Parathyroid adenoma (tissue), 2 donors: ENCODE measurements at regions not wholly inside any gene's neighbourhood (a gene's known extent, or its start where the extent isn't known, plus 50 kb on each side); places are given as distances from the start of the nearest gene placed in this dataset.

Experiments
- H2AFZ ChIP-seq: fragments of 300-600 bp; sonication (generic); one replicate; pipeline ENCODE4 v1.7.0; 2017; ENCODE audit warnings: antibody characterized with exemption, mild to moderate bottlenecking
- H3K27ac ChIP-seq: fragments of 300-600 bp; sonication (generic); one replicate; pipeline ENCODE4 v1.7.0; 2017
- H3K27me3 ChIP-seq: fragments of 300-600 bp; sonication (generic); one replicate; pipeline ENCODE4 v1.7.0; 2017; ENCODE audit warnings: low read length; ENCODE audit not compliant: control insufficient read depth, insufficient read depth
- H3K36me3 ChIP-seq: fragments of 300-600 bp; sonication (generic); one replicate; pipeline ENCODE4 v1.7.0; 2017; ENCODE audit warnings: low read length; ENCODE audit not compliant: control insufficient read depth, insufficient read depth
- H3K4me1 ChIP-seq: fragments of 300-600 bp; sonication (generic); one replicate; pipeline ENCODE4 v1.7.0; 2017; ENCODE audit warnings: control low read depth
- H3K4me2 ChIP-seq: fragments of 300-600 bp; sonication (generic); one replicate; pipeline ENCODE4 v1.7.0; 2017; ENCODE audit warnings: low read length
- H3K4me3 ChIP-seq: fragments of 300-600 bp; sonication (generic); one replicate; pipeline ENCODE4 v1.7.0; 2017; ENCODE audit warnings: low read depth, low read length
- H3K79me2 ChIP-seq: fragments of 300-600 bp; sonication (generic); one replicate; pipeline ENCODE4 v1.7.0; 2017; ENCODE audit warnings: control low read depth
- H3K9ac ChIP-seq: fragments of 300-600 bp; sonication (generic); one replicate; pipeline ENCODE4 v1.7.0; 2017; ENCODE audit warnings: mild to moderate bottlenecking
- H3K9me3 ChIP-seq: fragments of 300-600 bp; sonication (generic); one replicate; pipeline ENCODE4 v1.7.0; 2017; ENCODE audit warnings: low read length; ENCODE audit not compliant: control insufficient read depth
- CTCF ChIP-seq: fragments of 300-600 bp; sonication (generic); IDR thresholded peaks from one replicate; pipeline ENCODE4 v1.7.0; 2017; ENCODE audit warnings: antibody characterized with exemption, mild to moderate bottlenecking
- donor health status: primary hyperparathyroidism.

DNA sequence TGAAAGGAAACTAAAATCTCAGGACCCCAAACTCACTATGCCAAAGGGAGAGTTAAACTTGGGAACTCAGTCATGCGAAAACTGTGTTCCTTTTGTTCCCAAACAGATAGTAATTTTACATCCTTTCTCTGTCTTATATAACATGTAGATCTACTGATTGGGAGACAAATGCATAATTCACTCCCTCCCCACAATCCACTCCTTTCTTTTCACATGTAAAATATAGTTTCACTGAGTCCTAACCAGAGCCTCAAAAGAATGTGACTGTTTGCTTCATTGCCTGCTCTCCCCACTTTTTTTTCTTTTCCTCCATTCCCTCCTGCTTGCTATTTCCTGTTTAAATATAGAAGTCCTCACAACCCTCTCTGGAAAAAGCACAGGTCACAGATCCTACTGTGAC lies 699.3 kb upstream of the ADGRL3 start:
- Histone ChIP-seq H3K4me2 (no peak overlapping the region), H3K4me3 (no peak overlapping the region), H3K4me1 (no peaks in the 10 kb centered on the region), H3K9ac (no peak overlapping the region), H3K27me3 (no peaks in the 10 kb centered on the region), H3K79me2 (no peaks in the 10 kb centered on the region), H3K36me3 (no peaks in the 10 kb centered on the region), H2AFZ (no peak overlapping the region), H3K27ac (no peak overlapping the region), H3K9me3 (no peaks in the 10 kb centered on the region)
- no peak for TF ChIP-seq CTCF

- Histone ChIP-seq H3K79me2 (no peaks in the 10 kb centered on the region), H2AFZ (no peak overlapping the region), H3K9me3 (no peaks in the 10 kb centered on the region), H3K36me3 (no peaks in the 10 kb centered on the region), H3K4me1 (no peaks in the 10 kb centered on the region), H3K27me3 (no peaks in the 10 kb centered on the region), H3K4me2 (no peak overlapping the region), H3K27ac (no peak overlapping the region), H3K9ac (no peak overlapping the region), H3K4me3 (no peak overlapping the region)
- TF ChIP-seq CTCF = no peak
Observed at GRCh38 chr4:60502733-60503132, 697.4 kb upstream of the ADGRL3 start.

DNA sequence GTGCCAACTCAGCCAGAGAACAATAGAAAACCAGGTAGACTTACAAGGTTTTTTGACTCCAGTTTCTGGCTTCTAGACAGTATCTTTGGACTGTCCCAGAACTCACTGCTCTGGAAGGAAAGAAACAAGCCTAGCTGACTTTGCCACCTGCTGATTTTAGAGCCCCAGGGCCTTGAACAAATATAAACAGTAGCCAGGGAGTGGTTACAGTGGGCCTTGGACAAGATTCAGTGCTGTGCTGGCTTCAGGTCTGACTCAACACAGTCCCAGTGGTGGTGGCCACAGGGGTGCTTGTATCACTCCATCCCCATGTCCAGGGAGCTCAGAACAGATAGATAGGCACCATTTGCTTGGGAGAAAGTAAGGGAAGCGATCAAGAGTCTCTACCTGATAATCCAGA lies 694.1 kb upstream of the ADGRL3 start:
- Histone ChIP-seq H3K79me2 (no peaks in the 10 kb centered on the region), H3K9ac (no peak overlapping the region), H3K4me1 (no peaks in the 10 kb centered on the region), H3K4me3 (no peak overlapping the region), H3K27me3 (no peaks in the 10 kb centered on the region), H3K4me2 (no peak overlapping the region), H3K27ac (no peak overlapping the region), H2AFZ (no peak overlapping the region), H3K36me3 (no peaks in the 10 kb centered on the region), H3K9me3 (no peaks in the 10 kb centered on the region)
- no peak for TF ChIP-seq CTCF

DNA sequence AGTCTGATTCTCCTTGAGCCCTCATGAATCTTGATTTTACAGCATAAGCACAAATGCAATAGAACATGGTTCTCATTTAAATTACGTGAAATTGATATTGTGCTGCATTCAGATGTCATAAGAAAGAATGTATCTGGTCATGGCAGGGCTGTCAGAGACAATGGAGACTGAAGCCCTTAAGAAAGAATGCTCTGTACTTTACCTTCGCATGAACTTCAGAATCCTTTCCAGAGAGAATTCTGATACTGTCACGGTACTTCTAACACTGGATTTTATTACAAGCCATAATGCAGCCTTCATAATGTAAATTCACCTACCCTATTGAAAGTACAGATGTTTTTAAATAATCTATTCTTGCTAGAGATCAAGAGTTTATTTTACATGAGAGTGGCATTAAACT lies 677.9 kb upstream of the ADGRL3 start:
- no peaks in the 10 kb centered on the region for H3K27me3 ChIP-seq
- H3K27ac ChIP-seq = no peak overlapping the region
- no peaks in the 10 kb centered on the region for H3K79me2 ChIP-seq
- no peaks in the 10 kb centered on the region for H3K36me3 ChIP-seq
- no peak overlapping the region for H3K9ac ChIP-seq
- no peaks in the 10 kb centered on the region for H3K9me3 ChIP-seq
- H3K4me1 ChIP-seq = no peaks in the 10 kb centered on the region
- no peak overlapping the region for H3K4me2 ChIP-seq
- TF ChIP-seq CTCF = no peak
- H3K4me3 ChIP-seq = no peak overlapping the region
- no peak overlapping the region for H2AFZ ChIP-seq

GRCh38 chr4:60531776-60532379 lies 668.2 kb upstream of the ADGRL3 start:
- no peak for TF ChIP-seq CTCF
- no peak overlapping the region for H3K4me3 ChIP-seq
- no peaks in the 10 kb centered on the region for H3K36me3 ChIP-seq
- no peak overlapping the region for H3K27ac ChIP-seq
- H3K4me2 ChIP-seq = no peak overlapping the region
- no peaks in the 10 kb centered on the region for H3K4me1 ChIP-seq
- H2AFZ ChIP-seq = no peak overlapping the region
- H3K9me3 ChIP-seq = no peaks in the 10 kb centered on the region
- H3K9ac ChIP-seq = no peak overlapping the region
- H3K27me3 ChIP-seq = no peaks in the 10 kb centered on the region
- no peaks in the 10 kb centered on the region for H3K79me2 ChIP-seq
